ENCODE measurements at regions not wholly inside any gene's neighbourhood (a gene's known extent, or its start where the extent isn't known, plus 50 kb on each side); places are given as distances from the start of the nearest gene placed in this dataset.

- H3K9me3 ChIP-seq: no peaks in the 10 kb centered on the region
- peak overlapping the region in 2 of 4 donors; percentile 14 for H3K4me3 ChIP-seq
- DNase-seq (peak; percentile 27 to 39), ATAC-seq (peak; percentile 51 to 73)
- no peak for TF ChIP-seq POLR2A (IDR thresholded peaks at IDR 0.05)
- TF ChIP-seq CTCF (IDR thresholded peaks at IDR 0.05 in 4 of 5, conservative IDR thresholded peaks at IDR 0.05 in 1 of 5): no peak
- no peaks in the 10 kb centered on the region for H3K27me3 ChIP-seq
- H3K4me1 ChIP-seq: peaks cover 27 to 36% of the 10 kb centered on the region in 2 donors
- no peaks in the 10 kb centered on the region for H3K36me3 ChIP-seq
- in situ Hi-C loops (cut with MboI; ENCODE audit: low sequenced_read_pairs in 4 of 4) (loop anchor here in 1 of 4 donors (10.0 kb wide), 1 partner anchor 164 kb away; no protein-coding TSS in a partner anchor), intact Hi-C loops (cut with DNase I; ENCODE audit: low total_unique reads) (loop anchor here (1.0 to 10.0 kb wide), 5 partner anchors 28 to 256 kb away; no protein-coding TSS in a partner anchor)
- H3K27ac ChIP-seq: peak overlapping the region; percentile 88 to 94 (median 92)
Measured at GRCh38 chr6:117138425-117138824, 126.9 kb upstream of the VGLL2 start.

- no peak overlapping the region for H3K4me3 ChIP-seq
- H3K27ac ChIP-seq: peak overlapping the region; percentile 88 to 94 (median 92)
- TF ChIP-seq CTCF (IDR thresholded peaks at IDR 0.05 in 4 of 5, conservative IDR thresholded peaks at IDR 0.05 in 1 of 5) (no peak), POLR2A (IDR thresholded peaks at IDR 0.05) (no peak)
- no peaks in the 10 kb centered on the region for H3K27me3 ChIP-seq
- H3K9me3 ChIP-seq: no peaks in the 10 kb centered on the region
- peaks cover 27 to 36% of the 10 kb centered on the region in 2 donors for H3K4me1 ChIP-seq
- in situ Hi-C loops (cut with MboI; ENCODE audit: low sequenced_read_pairs in 4 of 4) (loop anchor here in 1 of 4 donors (10.0 kb wide), 1 partner anchor 164 kb away; no protein-coding TSS in a partner anchor), intact Hi-C loops (cut with DNase I; ENCODE audit: low total_unique reads) (loop anchor here (1.0 to 10.0 kb wide), 5 partner anchors 28 to 256 kb away; no protein-coding TSS in a partner anchor)
- DNase-seq (peak; percentile 74 to 76), ATAC-seq (peak; percentile 65 to 73)
- no peaks in the 10 kb centered on the region for H3K36me3 ChIP-seq
Measured at GRCh38 chr6:117138920-117139319, 126.4 kb upstream of the VGLL2 start.

- H3K4me3 ChIP-seq: no peak overlapping the region
- no peak for DNase-seq
- in situ Hi-C loops (cut with MboI; ENCODE audit: low sequenced_read_pairs in 4 of 4): no loop called here
- TF ChIP-seq CTCF (IDR thresholded peaks at IDR 0.05 in 4 of 5, conservative IDR thresholded peaks at IDR 0.05 in 1 of 5): no peak
- TF ChIP-seq POLR2A (IDR thresholded peaks at IDR 0.05): no peak
- H3K27ac ChIP-seq: peak overlapping the region; percentile 15 to 92 (median 37)
- no peaks in the 10 kb centered on the region for H3K9me3 ChIP-seq
- H3K4me1 ChIP-seq: peaks cover 27 to 36% of the 10 kb centered on the region in 2 donors
- no peak for ATAC-seq
- no peaks in the 10 kb centered on the region for H3K36me3 ChIP-seq
- intact Hi-C loops (cut with DNase I; ENCODE audit: low total_unique reads): loop anchor here (5.0 to 10.0 kb wide), 2 partner anchors 175 to 533 kb away; partner anchors contain the start of gene NUS1
- no peaks in the 10 kb centered on the region for H3K27me3 ChIP-seq
Measured at GRCh38 chr6:117142142-117142541, 123.2 kb upstream of the VGLL2 start.

- in situ Hi-C loops (cut with MboI; ENCODE audit: low sequenced_read_pairs in 4 of 4) (no loop called here), intact Hi-C loops (cut with DNase I; ENCODE audit: low total_unique reads) (loop anchor here (5.0 to 10.0 kb wide), 2 partner anchors 174 to 532 kb away; partner anchors contain the start of gene NUS1)
- no peaks in the 10 kb centered on the region for H3K9me3 ChIP-seq
- H3K36me3 ChIP-seq: no peaks in the 10 kb centered on the region
- H3K4me1 ChIP-seq: peaks cover 27 to 31% of the 10 kb centered on the region in 2 donors
- no peak overlapping the region for H3K4me3 ChIP-seq
- ATAC-seq (no peak), DNase-seq (peak in 1 of 2 donors; percentile 10)
- H3K27me3 ChIP-seq: no peaks in the 10 kb centered on the region
- H3K27ac ChIP-seq: peak overlapping the region in 3 of 4 donors; percentile 32 to 92 (median 42)
- TF ChIP-seq CTCF (IDR thresholded peaks at IDR 0.05 in 4 of 5, conservative IDR thresholded peaks at IDR 0.05 in 1 of 5): no peak
- no peak for TF ChIP-seq POLR2A (IDR thresholded peaks at IDR 0.05)
Measured at GRCh38 chr6:117142995-117143394, 122.4 kb upstream of the VGLL2 start.

All from gastrocnemius medialis (tissue), 4 donors.